HG03558 (cell line): ENCODE measurements at regions not wholly inside any gene's neighbourhood (a gene's known extent, or its start where the extent isn't known, plus 50 kb on each side); places are given as distances from the start of the nearest gene placed in this dataset.
"Not testable (repeated sequence)": the region's sequence is repeated elsewhere in the genome, so short reads cannot be mapped to it uniquely, and the experiment has no call there.

Experiments
- ATAC-seq: cut with Tn5 transposase; IDR thresholded peaks from one replicate; pipeline ENCODE4 v1.9.1; 2021; ENCODE audit warnings: moderate number of reproducible peaks; ENCODE audit not compliant: unreplicated experiment; ENCODE audit errors: extremely low read depth

- no peak for ATAC-seq
Observed at GRCh38 chr1:191438979-191439378, 719.3 kb upstream of the RGS18 start.

- not testable (repeated sequence) for ATAC-seq
Observed at GRCh38 chr1:191448279-191448678, 710.0 kb upstream of the RGS18 start.

GRCh38 chr1:191452586-191452985 lies 705.7 kb upstream of the RGS18 start:
- no peak for ATAC-seq

GRCh38 chr1:191453487-191453886 lies 704.8 kb upstream of the RGS18 start:
- no peak for ATAC-seq

- no peak for ATAC-seq
Observed at GRCh38 chr1:191457889-191458288, 700.4 kb upstream of the RGS18 start.

- ATAC-seq, result no peak
Observed at GRCh38 chr1:191460234-191460633, 698.0 kb upstream of the RGS18 start.

GRCh38 chr1:191483988-191484387 lies 674.3 kb upstream of the RGS18 start:
- no peak for ATAC-seq

- ATAC-seq, result no peak
Observed at GRCh38 chr1:191490303-191490702, 668.0 kb upstream of the RGS18 start.

- no peak for ATAC-seq
Observed at GRCh38 chr1:191495040-191495439, 663.2 kb upstream of the RGS18 start.

- no peak for ATAC-seq
Observed at GRCh38 chr1:191498318-191498717, 659.9 kb upstream of the RGS18 start.

GRCh38 chr1:191498825-191499224 lies 659.4 kb upstream of the RGS18 start:
- no peak for ATAC-seq

GRCh38 chr1:191504999-191505398 lies 653.3 kb upstream of the RGS18 start:
- ATAC-seq, result no peak

GRCh38 chr1:191508239-191508638 lies 650.0 kb upstream of the RGS18 start:
- no peak for ATAC-seq

GRCh38 chr1:191511480-191511879 lies 646.8 kb upstream of the RGS18 start:
- ATAC-seq, result not testable (repeated sequence)

- ATAC-seq, result no peak
Observed at GRCh38 chr1:191517826-191518225, 640.4 kb upstream of the RGS18 start.

- ATAC-seq, result no peak
Observed at GRCh38 chr1:191519519-191519918, 638.7 kb upstream of the RGS18 start.

- ATAC-seq, result no peak
Observed at GRCh38 chr1:191520345-191520744, 637.9 kb upstream of the RGS18 start.

- not testable (repeated sequence) for ATAC-seq
Observed at GRCh38 chr1:191525944-191526343, 632.3 kb upstream of the RGS18 start.

- no peak for ATAC-seq
Observed at GRCh38 chr1:191528275-191528674, 630.0 kb upstream of the RGS18 start.

GRCh38 chr1:191530928-191531327 lies 627.3 kb upstream of the RGS18 start:
- no peak for ATAC-seq

- no peak for ATAC-seq
Observed at GRCh38 chr1:191533254-191533653, 625.0 kb upstream of the RGS18 start.

- ATAC-seq, result no peak
Observed at GRCh38 chr1:191536791-191537429, 621.4 kb upstream of the RGS18 start.

GRCh38 chr1:191541758-191542157 lies 616.5 kb upstream of the RGS18 start:
- ATAC-seq, result no peak
